Lower leg skin (tissue), 4 donors: ENCODE measurements at regions not wholly inside any gene's neighbourhood (a gene's known extent, or its start where the extent isn't known, plus 50 kb on each side); places are given as distances from the start of the nearest gene placed in this dataset.

Experiments
- DNase-seq, 2 donors: peaks; one replicate each; pipeline ENCODE4 v3.0.0-alpha.2; 2019; ENCODE audit warnings: low spot score in 2 of 2
- H3K4me3 ChIP-seq: fragments of 200-600 bp; sonication (generic); 2 replicates; pipeline ENCODE4 v1.5.1; 2017; ENCODE audit warnings: mild to moderate bottlenecking, low read depth; ENCODE audit not compliant: poor library complexity, severe bottlenecking
- POLR2A ChIP-seq, 2 donors: fragments of 450-650 bp; IDR thresholded peaks; one replicate each; pipeline ENCODE4 v1.6.1; 2016 to 2017; ENCODE audit warnings: antibody characterized with exemption in 2 of 2, mild to moderate bottlenecking in 1 of 2, moderate library complexity in 1 of 2
- WGBS, 2 donors: methylation state at CpG; one replicate each; pipeline ENCODE4 v1.1.5; 2018; 5-methylcytosine and 5-hydroxymethylcytosine counted together
- intact Hi-C: fragments of 100-400 bp; cut with DNase I; formaldehyde crosslinking; loops from one replicate; pipeline ENCODE4 v1.15.0; 2023; ENCODE audit warnings: low total_unique reads
- TF ChIP-seq, protein P1 (sequence below), 3 donors: fragments of 450-650 bp; IDR thresholded peaks; one replicate each; pipeline ENCODE4 v1.5.1; 2016; ENCODE audit warnings: antibody characterized with exemption in 3 of 3, mild to moderate bottlenecking in 3 of 3, moderate library complexity in 2 of 3

DNA sequence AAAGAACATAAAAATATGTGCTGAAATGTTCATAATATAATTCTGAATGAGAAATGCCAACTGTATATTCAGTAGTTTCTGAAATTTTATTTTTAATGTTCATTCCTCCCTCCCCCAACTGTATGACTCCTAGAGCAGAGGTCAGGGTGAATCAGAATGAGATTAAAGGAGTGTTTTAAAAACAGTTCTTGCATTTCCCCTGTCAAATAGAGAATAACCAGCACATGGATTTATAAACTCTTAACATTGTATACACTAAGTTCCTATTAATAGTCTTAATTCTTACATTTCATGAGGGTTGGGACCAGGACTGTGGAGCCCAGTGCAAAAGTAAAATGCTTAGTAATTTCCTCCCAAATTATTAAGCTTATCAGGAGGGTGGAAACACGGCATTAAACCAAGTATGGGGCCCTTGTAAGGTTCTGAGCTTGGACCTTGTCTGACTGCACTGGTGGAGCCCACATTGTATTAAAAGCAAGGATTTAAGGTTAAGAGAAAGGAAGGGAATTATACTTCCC, 474.6 kb upstream of the RAG2 start:
- WGBS, 2 donors = 48 to 67% methylated on average over 1 of the region's 1 CpG
- no peak overlapping the region for H3K4me3 ChIP-seq
- intact Hi-C loops = no loop called here
- no peak for TF ChIP-seq POLR2A (IDR thresholded peaks at IDR 0.05)
- TF ChIP-seq, protein P1, sequence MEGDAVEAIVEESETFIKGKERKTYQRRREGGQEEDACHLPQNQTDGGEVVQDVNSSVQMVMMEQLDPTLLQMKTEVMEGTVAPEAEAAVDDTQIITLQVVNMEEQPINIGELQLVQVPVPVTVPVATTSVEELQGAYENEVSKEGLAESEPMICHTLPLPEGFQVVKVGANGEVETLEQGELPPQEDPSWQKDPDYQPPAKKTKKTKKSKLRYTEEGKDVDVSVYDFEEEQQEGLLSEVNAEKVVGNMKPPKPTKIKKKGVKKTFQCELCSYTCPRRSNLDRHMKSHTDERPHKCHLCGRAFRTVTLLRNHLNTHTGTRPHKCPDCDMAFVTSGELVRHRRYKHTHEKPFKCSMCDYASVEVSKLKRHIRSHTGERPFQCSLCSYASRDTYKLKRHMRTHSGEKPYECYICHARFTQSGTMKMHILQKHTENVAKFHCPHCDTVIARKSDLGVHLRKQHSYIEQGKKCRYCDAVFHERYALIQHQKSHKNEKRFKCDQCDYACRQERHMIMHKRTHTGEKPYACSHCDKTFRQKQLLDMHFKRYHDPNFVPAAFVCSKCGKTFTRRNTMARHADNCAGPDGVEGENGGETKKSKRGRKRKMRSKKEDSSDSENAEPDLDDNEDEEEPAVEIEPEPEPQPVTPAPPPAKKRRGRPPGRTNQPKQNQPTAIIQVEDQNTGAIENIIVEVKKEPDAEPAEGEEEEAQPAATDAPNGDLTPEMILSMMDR (IDR thresholded peaks at IDR 0.05) = no peak
- DNase-seq = no peak

DNA sequence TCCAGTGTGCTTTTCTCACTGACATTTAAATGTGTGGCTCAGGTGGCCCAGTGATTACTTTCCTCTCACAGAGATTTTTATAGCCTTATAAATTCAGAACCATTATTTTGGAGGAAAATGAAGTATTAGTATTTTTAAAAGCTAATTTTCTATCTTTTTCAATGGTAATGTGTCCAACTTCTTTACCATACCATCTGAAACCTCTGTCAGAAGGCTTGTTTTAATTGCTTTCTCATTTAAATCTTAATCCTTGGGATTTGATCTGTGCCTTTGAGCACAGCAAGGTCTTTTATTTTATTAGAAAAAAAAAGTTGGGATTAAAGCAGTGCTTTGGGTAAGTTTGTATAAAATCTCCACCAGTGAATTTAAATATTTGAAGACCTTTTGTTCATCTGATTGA, 452.3 kb upstream of the RAG2 start:
- DNase-seq = no peak
- TF ChIP-seq, protein P1 (IDR thresholded peaks at IDR 0.05) = no peak
- TF ChIP-seq POLR2A (IDR thresholded peaks at IDR 0.05) = no peak
- H3K4me3 ChIP-seq = no peak overlapping the region
- intact Hi-C loops = no loop called here

DNA sequence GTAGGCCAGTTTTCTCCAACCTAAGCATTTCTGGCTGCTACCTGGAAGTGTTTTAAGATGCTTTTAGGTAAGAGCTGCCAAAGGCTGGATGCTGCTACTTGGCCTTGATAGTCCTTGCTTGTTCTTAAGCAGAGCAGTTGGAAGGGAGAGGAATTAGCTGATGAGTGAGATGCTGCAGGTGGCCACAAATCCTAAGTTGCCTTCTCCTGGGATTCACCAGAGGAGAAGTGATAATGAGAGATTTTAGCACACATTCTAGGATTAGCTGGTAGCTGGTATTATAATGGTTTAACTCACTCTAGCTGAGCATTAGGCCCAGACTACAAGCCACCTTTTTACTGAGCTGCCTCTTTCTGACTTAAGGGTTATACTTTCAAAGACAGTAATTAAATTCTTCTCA, 442.9 kb upstream of the RAG2 start:
- intact Hi-C loops = no loop called here
- TF ChIP-seq, protein P1 (IDR thresholded peaks at IDR 0.05) = no peak
- no peak for TF ChIP-seq POLR2A (IDR thresholded peaks at IDR 0.05)

DNA sequence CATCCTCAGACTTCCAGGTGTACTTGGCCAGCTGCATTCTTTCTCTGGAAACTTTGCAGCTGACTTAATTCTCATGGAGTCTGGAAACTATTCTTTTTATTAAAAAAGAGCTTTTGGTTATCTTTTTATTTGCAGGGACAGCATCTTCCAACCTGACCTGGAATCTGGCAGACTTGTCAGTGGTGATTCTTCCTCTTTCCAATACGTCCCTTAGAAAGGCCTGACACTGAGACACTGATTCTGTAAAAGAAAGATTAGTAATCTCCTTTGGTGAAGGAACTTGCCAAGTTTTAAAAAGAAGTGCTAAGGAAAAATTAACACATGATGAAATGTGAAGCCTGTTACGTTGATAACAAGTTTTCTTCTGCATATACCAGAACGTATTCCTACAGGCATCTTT, 440.9 kb upstream of the RAG2 start:
- TF ChIP-seq POLR2A (IDR thresholded peaks at IDR 0.05) = no peak
- TF ChIP-seq, protein P1 (IDR thresholded peaks at IDR 0.05) = no peak
- intact Hi-C loops = no loop called here
- no peak overlapping the region for H3K4me3 ChIP-seq
- DNase-seq = no peak
- whole genome bisulfite sequencing, 2 donors = 63 to 69% methylated on average over 3 of the region's 3 CpGs

More for the DNA sequence above, 442.9 kb upstream of the RAG2 start:
- H3K4me3 ChIP-seq = no peak overlapping the region
- no peak for DNase-seq

DNA sequence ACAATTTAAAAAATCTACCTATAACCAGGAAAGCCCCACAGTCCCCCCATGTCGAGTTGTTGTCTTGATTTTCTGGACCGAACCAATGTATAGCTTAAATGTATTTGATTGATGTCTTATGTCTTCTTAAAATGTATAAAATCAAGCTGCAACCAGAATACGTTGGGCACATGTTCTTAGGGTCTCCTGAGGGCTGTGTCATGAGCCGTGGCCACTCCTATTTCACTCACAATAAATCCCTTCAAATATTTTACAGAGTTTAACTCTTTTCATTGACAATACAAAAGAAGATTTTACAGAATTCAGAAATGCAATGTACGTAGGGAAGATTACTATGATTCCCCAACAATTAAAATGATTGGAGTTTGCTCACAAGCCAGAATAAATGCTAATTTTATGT, 428.7 kb upstream of the RAG2 start:
- no peak for DNase-seq
- H3K4me3 ChIP-seq = no peak overlapping the region
- intact Hi-C loops = no loop called here
- no peak for TF ChIP-seq POLR2A (IDR thresholded peaks at IDR 0.05)
- TF ChIP-seq, protein P1 (IDR thresholded peaks at IDR 0.05) = no peak
- WGBS, 2 donors = 54 to 55% methylated on average over 5 of the region's 5 CpGs

DNA sequence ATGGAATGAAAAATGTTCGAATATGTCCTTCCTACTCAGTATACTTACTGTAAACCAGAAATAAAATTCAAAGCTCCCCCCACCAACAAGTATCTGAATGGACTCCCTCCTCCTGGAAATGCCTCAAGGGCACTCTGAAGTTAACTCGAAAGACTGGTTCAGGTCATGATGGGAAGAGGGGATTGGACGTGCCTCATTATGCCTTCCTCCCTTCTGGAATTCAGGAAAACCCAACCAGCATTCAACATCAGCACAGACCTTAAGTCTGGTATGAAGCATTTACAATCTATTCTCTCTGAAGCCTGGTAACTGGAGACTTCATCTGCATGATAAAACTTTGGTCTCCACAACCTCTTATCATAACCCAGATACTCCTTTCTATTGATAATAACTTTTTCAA, 428.3 kb upstream of the RAG2 start:
- no peak overlapping the region for H3K4me3 ChIP-seq
- intact Hi-C loops = no loop called here
- TF ChIP-seq, protein P1 (IDR thresholded peaks at IDR 0.05) = no peak
- DNase-seq = no peak
- 22 to 31% methylated on average over 3 of the region's 3 CpGs for WGBS, 2 donors
